HG03342 (cell line): ENCODE measurements at regions not wholly inside any gene's neighbourhood (a gene's known extent, or its start where the extent isn't known, plus 50 kb on each side); places are given as distances from the start of the nearest gene placed in this dataset.
"Not testable (repeated sequence)": the region's sequence is repeated elsewhere in the genome, so short reads cannot be mapped to it uniquely, and the experiment has no call there.

Experiments used
- ATAC-seq: cut with Tn5 transposase; IDR thresholded peaks from one replicate; pipeline ENCODE4 v1.9.1; 2021; ENCODE audit warnings: mild to moderate bottlenecking, moderate library complexity; ENCODE audit not compliant: unreplicated experiment

DNA sequence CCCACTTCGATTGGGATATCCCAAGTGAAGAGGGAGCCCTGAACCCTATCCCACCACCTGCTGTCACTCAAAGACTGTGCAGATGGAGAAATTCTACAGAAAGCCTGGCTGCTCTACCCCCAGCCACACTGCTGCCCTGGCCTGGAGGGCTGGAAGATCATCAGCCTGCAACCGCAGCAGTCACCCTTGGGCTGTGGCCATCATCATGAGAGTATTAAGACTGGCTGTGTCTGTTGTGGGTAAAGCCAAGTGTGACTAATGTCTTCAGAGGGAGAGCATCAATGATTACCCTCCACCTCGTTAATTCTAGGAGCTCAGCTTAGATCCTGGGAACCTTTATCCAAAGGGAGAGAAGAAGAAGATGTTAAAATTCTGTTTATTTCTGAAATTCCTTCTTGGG, 221.5 kb downstream of the TFCP2L1 start:
- no peak for ATAC-seq

DNA sequence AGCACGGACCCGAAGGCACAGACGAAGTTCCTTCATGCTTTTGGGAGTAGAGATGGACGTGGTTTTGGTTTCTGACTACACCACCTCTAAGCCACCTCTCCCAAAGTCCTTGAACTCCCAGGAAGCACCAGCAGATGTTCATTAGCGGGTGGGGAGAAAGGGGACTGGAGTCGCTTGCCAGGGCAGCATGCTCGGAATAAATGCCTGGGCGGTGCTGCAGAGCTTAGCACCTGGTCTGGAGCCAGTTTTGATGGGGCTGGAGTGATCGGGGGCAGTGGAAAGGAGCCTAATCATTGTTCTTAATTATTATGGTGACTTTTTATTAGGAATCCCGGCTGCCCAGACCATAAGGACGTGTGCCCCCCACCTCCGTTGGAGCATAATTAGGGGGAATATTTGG, 220.8 kb downstream of the TFCP2L1 start:
- no peak for ATAC-seq

DNA sequence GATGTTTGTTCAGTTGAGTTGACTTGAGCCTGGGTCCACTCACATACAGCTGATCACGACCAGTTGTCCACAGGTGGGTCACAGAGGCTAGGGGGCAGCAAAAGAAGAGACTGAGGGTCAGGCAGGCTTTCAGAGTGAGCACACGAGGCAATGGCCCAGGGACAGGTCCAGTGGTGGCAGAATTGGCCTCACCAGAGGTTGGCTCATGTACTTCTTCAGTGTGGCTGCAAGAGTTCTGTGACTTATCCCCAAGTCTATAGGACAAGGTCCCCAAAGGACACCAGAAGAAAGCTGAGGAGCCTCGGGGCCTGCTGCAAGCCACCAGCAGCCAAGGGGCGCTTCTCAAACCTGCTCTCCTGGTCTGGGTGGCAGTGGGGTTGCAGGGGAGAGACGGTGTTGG, 219.8 kb downstream of the TFCP2L1 start:
- ATAC-seq = no peak

DNA sequence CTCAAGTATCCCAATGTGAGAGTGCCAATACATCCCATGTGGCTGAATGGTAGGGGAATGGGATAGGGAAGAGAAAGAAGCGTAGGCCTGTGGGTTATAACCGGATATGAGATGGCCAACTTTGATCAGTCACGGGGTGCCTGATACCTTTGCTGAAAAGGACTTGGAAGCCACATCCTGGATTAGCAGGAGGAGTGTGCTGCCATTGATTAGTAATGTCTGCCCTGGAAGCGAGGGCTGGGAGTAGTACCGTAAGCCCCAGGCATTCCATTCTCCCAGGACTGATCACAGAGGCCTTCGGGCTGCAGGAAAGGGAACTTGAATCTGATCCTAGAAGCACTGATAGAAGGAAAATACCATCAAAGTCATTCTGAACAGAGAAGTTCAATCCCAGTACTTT, 218.5 kb downstream of the TFCP2L1 start:
- ATAC-seq = no peak

DNA sequence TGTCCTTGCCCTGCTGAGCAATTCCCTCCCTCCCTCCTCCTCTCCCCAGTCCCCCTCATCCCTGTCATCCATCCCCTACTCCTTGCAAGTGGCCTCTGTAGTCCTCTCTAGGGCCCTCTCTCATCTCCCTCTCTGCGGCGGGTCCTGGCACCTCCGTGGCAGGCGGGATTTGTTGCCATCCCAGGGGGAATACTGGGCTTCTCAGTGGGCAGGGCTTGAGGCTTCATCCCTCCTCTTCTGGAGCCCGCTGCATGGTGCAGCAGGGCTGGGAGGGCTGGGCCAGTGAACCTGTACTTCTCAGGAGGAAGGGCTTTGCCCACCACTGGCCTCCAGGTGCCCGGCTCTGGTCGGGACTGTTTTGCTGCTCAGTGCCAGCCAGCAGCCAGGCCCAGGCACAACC, 216.2 kb downstream of the TFCP2L1 start:
- ATAC-seq = no peak

DNA sequence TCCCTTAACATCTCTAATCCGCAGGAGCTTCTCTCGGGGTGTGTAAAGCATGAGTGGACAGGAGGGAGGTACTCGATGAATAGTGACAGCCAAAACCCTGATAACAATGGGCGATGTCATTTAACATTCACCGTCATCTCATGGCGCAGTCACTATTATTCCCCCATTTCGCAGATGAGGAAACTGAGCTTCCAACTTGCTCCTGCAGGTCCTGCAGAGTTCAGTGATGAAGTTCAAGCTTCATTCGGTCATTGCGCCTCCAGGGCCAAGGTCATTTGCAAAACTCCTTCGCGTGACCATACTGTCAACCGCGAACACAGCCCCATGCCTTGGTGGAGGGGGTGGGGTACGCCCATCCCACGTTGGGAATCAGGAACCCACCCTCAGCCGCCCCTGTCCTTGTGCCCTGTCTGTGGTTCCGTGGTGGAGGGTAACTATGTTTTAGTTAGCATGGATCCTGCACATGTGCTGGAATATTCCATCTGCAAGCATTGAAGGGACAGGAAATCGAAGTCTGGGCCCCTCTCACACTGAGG, 215.5 kb downstream of the TFCP2L1 start:
- no peak for ATAC-seq

DNA sequence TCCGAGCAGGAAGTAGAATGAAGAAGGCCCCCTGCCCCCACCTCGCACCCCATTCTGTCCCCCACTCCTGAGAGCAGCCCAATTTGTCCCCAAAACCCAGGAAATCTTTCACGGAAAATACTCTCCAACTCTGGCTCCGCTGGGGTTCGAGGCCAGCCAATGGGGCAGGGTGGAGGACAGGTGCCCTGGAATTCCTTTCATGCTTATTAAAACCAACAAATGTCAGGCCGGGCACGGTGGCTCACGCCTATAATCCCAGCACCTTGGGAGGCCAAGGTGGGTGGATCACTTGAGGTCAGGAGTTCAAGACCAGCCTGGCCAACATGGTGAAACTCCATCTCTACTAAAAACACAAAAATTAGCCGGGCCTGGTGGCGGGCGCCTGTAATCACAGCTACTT, 214.9 kb downstream of the TFCP2L1 start:
- ATAC-seq = not testable (repeated sequence)

DNA sequence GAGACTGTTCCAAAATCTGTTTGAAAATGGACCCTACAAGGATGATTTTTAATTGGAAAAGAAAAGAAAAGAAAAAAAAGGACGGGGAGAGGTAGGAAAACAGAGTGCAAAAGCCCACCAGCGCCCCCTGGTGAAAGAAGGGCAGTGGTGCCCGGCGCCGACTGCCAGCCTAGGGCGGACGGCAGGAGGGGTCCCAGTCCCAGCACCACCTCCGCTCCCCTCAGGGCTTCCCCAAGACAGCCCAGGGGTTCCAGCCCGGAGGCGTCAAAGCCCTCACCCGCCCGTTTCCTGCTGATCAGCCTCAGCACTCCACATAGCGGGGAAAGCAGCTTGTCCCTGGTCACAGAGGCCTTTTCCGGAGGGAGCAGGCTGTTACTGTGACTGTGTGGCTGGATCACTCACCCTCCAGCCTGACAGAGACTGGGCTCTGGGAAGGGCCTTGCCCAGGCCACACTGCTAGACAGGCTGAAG, 213.9 kb downstream of the TFCP2L1 start:
- peak; percentile 46 for ATAC-seq

DNA sequence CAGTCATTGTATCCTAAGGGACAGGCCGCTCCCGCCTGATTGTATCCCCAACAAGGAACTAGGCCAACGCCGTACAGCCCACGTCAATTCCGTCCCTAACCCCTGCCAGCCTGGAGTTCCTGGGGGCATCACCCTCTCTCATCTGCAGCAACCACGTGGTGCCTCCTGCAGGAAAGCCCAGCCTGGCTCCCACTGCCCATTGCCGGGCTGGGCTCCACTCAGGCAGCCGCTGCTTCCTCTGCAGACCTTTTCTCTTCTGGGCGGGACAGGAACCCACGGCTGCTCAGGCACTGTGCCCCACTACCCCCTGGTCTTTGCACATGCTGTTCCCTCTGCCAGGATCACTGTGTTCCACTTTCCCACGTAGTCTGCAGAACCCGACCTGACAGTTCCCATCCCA, 212.2 kb downstream of the TFCP2L1 start:
- no peak for ATAC-seq

DNA sequence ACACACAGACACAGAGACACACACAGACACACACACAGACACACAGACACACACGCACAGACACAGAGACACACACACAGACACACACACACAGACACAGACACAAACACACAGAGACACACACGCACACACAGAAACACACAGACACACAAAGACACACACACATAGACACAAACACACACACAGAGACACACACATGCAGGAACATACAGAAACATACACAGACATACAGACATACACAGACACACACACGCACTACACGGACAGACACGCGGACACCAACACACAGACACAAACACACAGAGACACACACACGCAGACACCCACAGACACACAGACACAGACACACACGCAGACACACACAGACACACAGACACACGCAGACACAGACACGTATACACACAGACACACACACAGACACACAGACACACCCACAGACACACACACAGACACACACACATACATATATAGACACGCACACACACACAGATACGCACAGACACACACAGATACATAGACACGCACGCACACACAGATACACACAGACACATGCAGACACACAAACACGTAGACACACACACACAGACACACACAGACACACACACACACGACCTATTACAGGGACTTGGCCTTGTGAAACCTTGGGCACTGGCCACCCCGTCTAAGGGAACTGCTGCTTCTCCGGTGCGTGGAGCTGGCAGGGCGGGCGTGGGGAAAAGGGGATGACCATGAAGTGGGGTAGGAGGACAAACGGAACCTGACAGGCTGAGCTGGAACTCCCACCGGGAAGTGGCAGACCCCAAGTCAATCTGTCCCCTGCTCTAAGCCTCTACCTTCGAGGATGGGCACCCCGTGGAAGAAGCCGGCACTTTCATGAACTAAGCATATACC, 211.4 kb downstream of the TFCP2L1 start:
- ATAC-seq = no peak

DNA sequence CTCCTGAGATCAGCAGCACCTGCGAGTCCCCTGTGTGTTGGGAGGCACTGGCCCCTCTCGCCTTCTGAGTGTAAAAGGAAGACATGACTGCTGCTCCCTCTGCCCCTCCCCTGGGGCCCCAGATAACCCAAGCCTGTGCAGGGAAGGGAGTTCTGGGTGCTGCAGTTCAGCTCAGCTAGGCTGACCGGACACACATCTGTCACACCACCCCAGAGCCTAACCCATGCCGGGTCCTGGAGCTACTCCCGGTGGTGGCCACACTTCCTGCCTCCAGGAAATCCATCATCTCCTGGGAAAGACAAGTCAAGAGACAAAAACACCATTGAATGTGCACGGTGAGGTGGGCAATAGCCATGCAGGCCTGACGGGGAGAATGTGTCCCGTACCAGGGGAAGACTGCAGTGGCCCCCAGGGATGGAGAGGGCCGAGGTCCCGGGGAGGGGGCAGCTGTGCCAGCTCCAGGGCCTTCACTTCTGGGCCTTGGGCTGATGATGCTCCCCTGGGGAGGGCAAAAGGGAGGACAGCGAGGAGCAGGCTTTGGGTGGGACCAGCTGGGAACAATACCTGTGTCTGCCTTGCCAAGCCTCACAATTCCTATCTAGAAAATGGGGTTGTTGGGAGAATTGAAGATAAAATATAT, 210.6 kb downstream of the TFCP2L1 start:
- ATAC-seq = no peak

DNA sequence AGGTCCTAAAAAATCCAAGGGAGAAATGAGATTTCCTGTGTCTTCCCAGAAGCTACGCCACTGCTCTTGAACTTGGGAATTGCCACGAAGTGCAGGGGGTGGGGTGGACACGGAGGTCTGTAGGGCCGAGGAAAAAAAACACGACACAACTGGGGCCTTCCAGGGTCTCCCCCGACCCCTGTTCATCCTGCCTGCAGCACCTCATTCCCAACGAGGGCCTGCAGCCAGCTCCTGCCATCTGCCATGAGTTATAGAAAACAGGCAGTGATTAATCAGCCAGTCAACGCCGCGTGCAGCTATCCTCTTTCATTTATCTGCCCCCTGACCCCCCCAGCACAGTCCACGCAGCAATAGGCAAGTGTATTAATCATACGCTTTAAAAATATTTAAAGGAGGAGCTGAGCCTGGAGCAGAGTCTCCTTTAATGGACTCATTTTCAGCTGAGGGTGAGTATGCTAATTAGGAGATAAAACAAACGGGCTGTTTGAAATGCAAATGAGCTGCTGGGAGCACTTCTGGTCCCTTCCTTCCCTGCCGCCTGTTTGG, 209.9 kb downstream of the TFCP2L1 start:
- ATAC-seq = no peak

DNA sequence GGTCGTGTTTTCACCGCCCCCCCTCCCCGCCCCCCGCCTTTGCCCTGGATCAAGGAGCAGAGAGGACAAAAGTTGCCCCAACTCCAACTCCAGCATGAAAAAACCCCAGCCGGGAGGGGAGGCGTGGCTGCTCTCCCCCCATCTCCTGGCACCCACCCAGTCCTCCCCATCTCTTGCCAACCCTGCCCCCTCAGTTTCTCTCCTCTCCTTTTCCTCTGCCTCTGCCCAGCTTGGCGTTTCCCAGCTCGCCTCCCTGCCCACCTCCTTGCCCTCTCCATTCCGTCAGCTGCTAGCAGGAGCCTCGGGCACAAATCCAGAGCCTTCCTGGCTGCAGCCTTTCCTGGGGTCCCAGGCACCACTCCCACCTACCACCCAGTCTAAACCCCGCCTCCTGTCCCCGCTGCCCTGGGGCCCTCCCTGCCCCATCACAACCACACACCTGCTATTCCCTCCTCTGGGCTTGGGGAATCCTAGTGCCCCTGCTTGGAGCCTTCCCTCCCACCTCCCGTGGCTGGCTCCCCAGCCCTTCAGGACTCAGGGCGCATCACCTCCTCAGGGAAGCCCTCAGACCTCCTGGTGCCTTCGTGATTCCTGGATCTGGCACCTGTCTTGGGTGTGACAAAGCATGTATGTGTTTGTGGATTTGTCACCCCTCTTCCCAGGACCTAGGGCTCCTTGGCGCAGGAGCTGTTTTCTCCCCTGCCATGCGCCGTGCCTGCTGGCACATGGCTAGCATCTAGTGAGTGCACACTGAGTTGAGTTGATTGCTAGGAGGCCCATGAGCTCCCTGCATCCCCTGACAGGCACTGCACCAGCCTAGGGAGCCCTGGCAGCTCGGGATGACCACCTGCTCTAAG, 209.1 kb downstream of the TFCP2L1 start:
- ATAC-seq = no peak

DNA sequence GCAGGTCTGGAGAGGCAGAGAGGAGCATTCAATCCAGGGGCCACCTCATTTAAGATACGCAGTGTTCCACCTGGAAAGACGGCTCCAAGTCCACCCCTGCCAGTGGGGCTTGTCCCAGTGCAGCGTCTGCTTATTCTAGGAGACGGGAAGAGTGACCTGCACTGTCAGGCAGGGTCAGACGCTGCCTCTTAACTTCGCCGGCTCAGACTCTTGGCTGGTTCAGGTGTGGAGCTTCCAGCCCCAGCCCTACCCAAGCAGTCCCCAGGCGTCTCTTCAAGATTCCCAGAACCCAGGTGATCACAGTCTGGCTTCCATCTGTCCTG, 208.5 kb downstream of the TFCP2L1 start:
- no peak for ATAC-seq

DNA sequence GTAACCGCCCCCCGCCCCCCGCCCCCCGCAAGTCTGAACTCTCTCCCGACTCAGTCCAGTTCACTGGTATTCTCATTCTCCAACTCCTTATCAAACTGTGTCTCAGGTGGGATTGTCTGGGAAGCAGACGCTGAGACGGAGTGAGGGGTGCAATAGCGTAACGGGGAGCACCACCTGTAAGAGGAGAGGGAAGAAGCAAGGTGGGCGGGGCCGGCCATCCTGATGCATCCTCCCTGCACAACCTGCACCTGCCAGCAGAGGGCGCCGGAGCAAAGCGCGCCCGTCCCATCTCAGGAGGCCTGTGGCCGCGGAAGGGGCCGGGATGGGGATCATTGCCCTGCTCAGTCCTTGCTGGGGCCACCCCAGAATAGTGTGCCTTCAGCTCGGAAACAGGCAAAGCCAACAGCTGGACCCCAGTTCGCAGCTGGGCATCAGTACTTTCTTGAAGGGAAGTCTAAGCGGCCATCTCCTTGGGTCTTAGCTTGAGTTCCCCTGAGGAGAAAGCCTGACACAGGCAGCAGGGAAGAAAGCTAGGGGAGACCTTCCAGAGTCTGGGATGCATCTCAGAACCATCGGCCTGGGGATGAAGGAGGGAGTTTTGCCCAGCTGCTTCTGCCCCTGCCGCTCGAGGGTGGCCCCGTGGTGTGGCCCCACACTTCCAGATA, 208.0 kb downstream of the TFCP2L1 start:
- ATAC-seq = peak; percentile 64

DNA sequence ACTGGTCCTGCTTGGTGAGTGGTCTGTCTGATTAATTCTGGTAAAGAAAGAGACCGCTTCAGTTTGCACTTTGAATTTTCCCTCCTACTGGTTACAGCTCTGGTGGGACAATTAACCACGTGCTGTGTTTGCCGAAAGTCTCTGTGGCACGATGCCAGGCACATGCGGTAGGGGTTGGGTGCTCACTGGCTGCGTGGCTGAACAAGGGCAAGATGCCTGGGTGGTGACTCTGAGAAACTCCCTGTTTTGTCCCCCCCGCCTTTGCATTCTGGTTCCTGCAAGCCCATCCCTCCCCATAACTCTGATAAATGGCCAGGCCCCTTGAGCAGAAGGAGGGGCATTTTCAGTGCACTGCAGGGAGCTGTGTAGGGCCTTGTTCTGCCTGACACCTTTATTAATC, 206.1 kb downstream of the TFCP2L1 start:
- ATAC-seq = no peak

DNA sequence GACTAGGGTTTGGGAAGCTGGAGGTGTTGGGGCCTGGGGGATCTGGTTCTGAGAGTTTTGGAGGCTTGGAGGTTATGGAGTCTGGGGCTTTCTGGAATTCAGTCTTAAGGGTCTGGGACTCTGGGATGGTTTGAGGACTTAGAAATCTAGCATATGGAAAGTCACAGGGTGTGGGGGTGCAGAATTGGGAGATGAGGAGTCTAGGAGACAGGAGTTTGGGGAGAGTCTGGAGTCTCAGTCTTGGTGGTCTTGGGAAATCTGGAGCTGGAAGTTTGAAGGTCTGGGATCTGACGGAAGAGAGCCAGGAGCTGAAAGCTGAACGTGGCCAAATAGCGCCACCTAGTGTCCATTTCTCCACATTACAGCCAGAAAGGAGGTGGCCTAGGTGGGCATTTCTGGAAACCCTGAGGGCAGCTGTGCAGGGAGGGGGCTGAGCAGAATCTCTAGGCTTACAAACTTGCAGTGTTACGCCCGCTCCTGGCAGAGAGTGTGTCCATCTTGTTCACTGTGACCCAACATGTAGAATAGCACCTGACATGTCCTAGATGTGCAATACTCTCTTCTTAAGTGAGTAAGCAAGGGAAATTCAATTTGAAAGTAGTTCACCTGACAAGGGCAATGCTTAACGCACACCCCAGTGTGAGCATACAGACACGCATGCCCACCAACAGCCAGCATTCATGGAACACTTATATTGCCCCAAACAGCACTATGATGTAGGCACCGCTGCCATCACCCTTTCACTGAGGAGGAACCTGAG, 204.8 kb downstream of the TFCP2L1 start:
- no peak for ATAC-seq

DNA sequence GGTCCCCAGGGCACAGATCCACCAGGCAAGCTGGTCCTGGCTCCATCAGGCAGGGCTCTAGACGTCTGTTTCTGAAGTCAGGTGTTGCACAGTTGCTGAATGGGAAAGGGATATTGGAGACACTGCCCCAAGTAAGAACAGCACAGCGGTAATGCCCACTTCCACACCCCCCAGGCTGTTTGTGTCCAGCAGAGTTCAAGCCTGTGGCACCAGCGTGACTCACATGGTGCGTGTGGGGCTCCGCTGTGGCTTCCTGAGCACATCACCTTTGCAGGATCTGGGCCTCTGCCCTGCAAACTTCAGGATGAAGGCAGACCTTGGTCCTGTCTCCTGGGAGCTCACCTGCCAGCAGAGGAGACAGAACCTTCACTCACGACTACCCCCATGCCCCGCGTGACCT, 203.3 kb downstream of the TFCP2L1 start:
- no peak for ATAC-seq

DNA sequence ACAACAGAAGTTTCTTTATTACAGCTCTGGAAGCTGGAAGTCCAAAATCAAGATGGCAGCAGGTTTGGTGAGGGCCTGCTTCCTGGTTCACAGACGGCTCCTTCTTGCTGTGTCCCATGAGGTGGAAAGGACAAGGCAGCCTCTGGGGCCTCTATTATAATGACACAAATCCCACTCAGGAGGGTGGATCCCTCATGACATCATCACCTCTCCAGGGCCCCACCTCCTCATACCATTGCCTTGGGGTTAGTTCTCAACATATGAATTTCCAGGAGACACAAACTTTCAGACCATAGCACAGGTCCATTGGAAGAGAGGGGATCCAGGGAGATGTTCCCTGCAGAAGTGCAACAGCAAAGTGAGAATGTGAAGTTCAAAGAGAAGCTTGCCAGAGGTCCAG, 202.8 kb downstream of the TFCP2L1 start:
- no peak for ATAC-seq
